HepG2 (cell line): ENCODE measurements at regions not wholly inside any gene's neighbourhood (a gene's known extent, or its start where the extent isn't known, plus 50 kb on each side); places are given as distances from the start of the nearest gene placed in this dataset.

Experiments used
- ATAC-seq: fragments of 200-7000 bp; cut with Tn5 transposase; 3 replicates; pipeline ENCODE4 v1.9.1; 2020; ENCODE audit warnings: mild to moderate bottlenecking, moderate library complexity
- BruUV-seq: library from RNA; stranded (reverse); fragments of 400-500 nt; replicated peaks from 2 replicates; lab custom pipeline; 2021; lab: Mats Ljungman, UMichigan
- CTCF ChIA-PET: fragments of 300-600 bp; formaldehyde crosslinking; extraction: SDS; loops from one replicate; lab custom pipeline; 2021; ENCODE audit warnings: low total read pairs, inconsistent platforms, low intra/inter-chr PET ratio; lab: Yijun Ruan, JAX
- POLR2A ChIA-PET: fragments of 350-600 bp; sonication (Branson Sonifier 250); formaldehyde crosslinking; loops from one replicate; lab custom pipeline; 2020; ENCODE audit warnings: antibody characterized with exemption, inconsistent platforms; lab: Yijun Ruan, JAX
- DNase-seq: peaks from one replicate; pipeline ENCODE4 v3.0.0-alpha.2; 2015; ENCODE audit warnings: low spot score
- FAIRE-seq: peaks from 3 replicates; lab custom pipeline; 2011; peaks lifted over from hg19 to GRCh38; lab: Jason Lieb, UNC
- H2AFZ ChIP-seq: one replicate; pipeline ENCODE4 v1.6.1; 2011; ENCODE audit warnings: low read length, inconsistent platforms
- H3K27ac ChIP-seq: fragments of 300-600 bp; 3 replicates; pipeline ENCODE4 v1.8.0; 2011; ENCODE audit warnings: mixed run types, mild to moderate bottlenecking, mixed read lengths, low read length, inconsistent platforms; ENCODE audit not compliant: insufficient read depth; ENCODE audit errors: extremely low read length
- H3K27me3 ChIP-seq, 2 experiments: fragments of 200-600 bp in 1 of 2; 2 replicates in 1 of 2; 3 replicates in 1 of 2; pipeline versions ENCODE4 v1.6.0 to v1.8.0; 2011; ENCODE audit warnings: low read length in 2 of 2, mild to moderate bottlenecking in 2 of 2, moderate library complexity in 2 of 2, inconsistent platforms in 1 of 2; ENCODE audit not compliant: insufficient read depth in 2 of 2, control insufficient read depth in 1 of 2
- H3K36me3 ChIP-seq, 2 experiments: fragments of 200-600 bp in 1 of 2; replicated peaks in 1 of 2; 2 replicates in 1 of 2; 3 replicates in 1 of 2; pipeline versions ENCODE4 v1.5.1 to v1.8.0; 2011; ENCODE audit warnings: low read length in 2 of 2, inconsistent platforms in 1 of 2; ENCODE audit not compliant: insufficient read depth in 2 of 2, control insufficient read depth in 1 of 2
- H3K4me1 ChIP-seq: 2 replicates; pipeline ENCODE4 v1.5.1; 2012; ENCODE audit warnings: low read length, inconsistent platforms; ENCODE audit not compliant: insufficient read depth
- H3K4me2 ChIP-seq: 2 replicates; pipeline ENCODE4 v1.6.0; 2011; ENCODE audit warnings: low read depth, low read length, inconsistent platforms
- H3K4me3 ChIP-seq, 3 experiments: fragments of 200-600 bp in 1 of 3; sonication (generic), shearing (Covaris generic) in 1 of 3; replicated peaks in 1 of 3; 2 replicates each; pipeline ENCODE4 v1.5.1; 2011 to 2016; ENCODE audit warnings: low read length in 3 of 3, inconsistent platforms in 2 of 3, low read depth in 2 of 3, mild to moderate bottlenecking in 2 of 3, control low read depth in 1 of 3, mixed read lengths in 1 of 3; ENCODE audit not compliant: insufficient read depth in 1 of 3
- H3K79me2 ChIP-seq: one replicate; pipeline ENCODE4 v1.6.1; 2011; ENCODE audit warnings: low read length, inconsistent platforms; ENCODE audit not compliant: insufficient read depth
- H3K9ac ChIP-seq: 2 replicates; pipeline ENCODE4 v1.6.0; 2011; ENCODE audit warnings: mild to moderate bottlenecking, low read depth, low read length, inconsistent platforms; ENCODE audit not compliant: insufficient read depth
- H3K9me3 ChIP-seq: 2 replicates; pipeline ENCODE4 v1.5.1; 2012; ENCODE audit warnings: mild to moderate bottlenecking, low read length
- H4K20me1 ChIP-seq: 2 replicates; pipeline ENCODE4 v1.6.0; 2011; ENCODE audit warnings: inconsistent platforms, mild to moderate bottlenecking, low read length, moderate library complexity; ENCODE audit not compliant: insufficient read depth
- CHCHD3 ChIP-seq: sonication (generic); formaldehyde crosslinking; IDR thresholded peaks from 2 replicates; pipeline ENCODE4 v1.8.0; 2022; ENCODE audit warnings: mild to moderate bottlenecking, missing genetic modification reagents, moderate library complexity
- EEA1 ChIP-seq: sonication (generic); formaldehyde crosslinking; IDR thresholded peaks from 2 replicates; pipeline ENCODE4 v1.5.1; 2020; ENCODE audit warnings: mild to moderate bottlenecking, missing genetic modification reagents, borderline replicate concordance
- MAX ChIP-seq: IDR thresholded peaks from 2 replicates; pipeline ENCODE4 v1.6.1; 2012; ENCODE audit warnings: inconsistent platforms
- SNAPC2 ChIP-seq: sonication (generic); formaldehyde crosslinking; IDR thresholded peaks from 2 replicates; pipeline ENCODE4 v1.8.1; 2022; ENCODE audit warnings: mild to moderate bottlenecking, missing genetic modification reagents
- SP4 ChIP-seq: sonication (generic); formaldehyde crosslinking; IDR thresholded peaks from 2 replicates; pipeline ENCODE4 v1.8.1; 2023; ENCODE audit warnings: mild to moderate bottlenecking, missing genetic modification reagents
- TEAD3 ChIP-seq: optimal IDR thresholded peaks from 2 replicates; pipeline ENCODE3; 2016; ENCODE audit warnings: borderline replicate concordance
- TOPORS ChIP-seq: sonication (generic); formaldehyde crosslinking; IDR thresholded peaks from 2 replicates; pipeline ENCODE4 v1.8.0; 2023; ENCODE audit warnings: mild to moderate bottlenecking, missing genetic modification reagents
- ZBTB44 ChIP-seq: sonication (generic); formaldehyde crosslinking; IDR thresholded peaks from 2 replicates; pipeline ENCODE4 v1.4.0; 2020; ENCODE audit warnings: missing genetic modification reagents
- ZBTB8A ChIP-seq: sonication (generic); formaldehyde crosslinking; IDR thresholded peaks from 2 replicates; pipeline ENCODE4 v1.4.0; 2020; ENCODE audit warnings: mild to moderate bottlenecking, low read depth, missing genetic modification reagents, borderline replicate concordance
- ZC3H13 ChIP-seq: sonication (generic); formaldehyde crosslinking; IDR thresholded peaks from 2 replicates; pipeline ENCODE4 v1.8.1; 2023; ENCODE audit warnings: mild to moderate bottlenecking, missing genetic modification reagents, moderate library complexity
- ZNF460 ChIP-seq: sonication (generic); formaldehyde crosslinking; IDR thresholded peaks from 2 replicates; pipeline ENCODE4 v1.5.1; 2020; ENCODE audit warnings: missing genetic modification reagents, mild to moderate bottlenecking, borderline replicate concordance
- ZNF549 ChIP-seq: sonication (generic); formaldehyde crosslinking; IDR thresholded peaks from 2 replicates; pipeline ENCODE4 v1.5.0; 2020; ENCODE audit warnings: missing genetic modification reagents
- ZNF629 ChIP-seq: sonication (generic); formaldehyde crosslinking; conservative IDR thresholded peaks from 2 replicates; pipeline ENCODE4 v1.5.0; 2020; ENCODE audit warnings: missing genetic modification reagents
- ZNF747 ChIP-seq: sonication (generic); formaldehyde crosslinking; IDR thresholded peaks from 2 replicates; pipeline ENCODE4 v1.8.1; 2023; ENCODE audit warnings: missing genetic modification reagents, mild to moderate bottlenecking, borderline replicate concordance
- WGBS: methylation state at CpG from one replicate; pipeline ENCODE4 v1.1.6; 2017; ENCODE audit warnings: low lambda C conversion rate; 5-methylcytosine and 5-hydroxymethylcytosine counted together
- in situ Hi-C: cut with HindIII; loops from 2 replicates; pipeline ENCODE4 v1.10.0; 2017; ENCODE audit warnings: low pct_unique_long_range_greater_than_20kb; ENCODE audit not compliant: extremely low pct_ligation_motif_present
- intact Hi-C: fragments of 100-400 bp; cut with micrococcal nuclease; formaldehyde crosslinking; loops from one replicate; pipeline ENCODE4 v1.10.0; 2022; ENCODE audit not compliant: unreplicated experiment
- TF ChIP-seq, protein P1 (sequence below), 2 experiments: sonication (generic) in 1 of 2; formaldehyde crosslinking in 1 of 2; IDR thresholded peaks; 2 replicates each; pipeline versions ENCODE4 v1.4.0 to v1.6.1; 2016 to 2020; ENCODE audit warnings: borderline replicate concordance in 1 of 2, low read depth in 1 of 2, mild to moderate bottlenecking in 1 of 2, missing genetic modification reagents in 1 of 2
- TF ChIP-seq, protein P2 (sequence below): fragments of 450-650 bp; IDR thresholded peaks from 2 replicates; pipeline ENCODE4 v1.6.1; 2016

- Histone ChIP-seq H3K9me3 (no peaks in the 10 kb centered on the region), H2AFZ (no peak overlapping the region), H3K4me1 (no peaks in the 10 kb centered on the region), H3K27ac (no peak overlapping the region), H3K79me2 (no peaks in the 10 kb centered on the region), H3K9ac (no peak overlapping the region), H4K20me1 (no peaks in the 10 kb centered on the region), H3K4me3 (no peak overlapping the region), H3K4me2 (no peak overlapping the region), H3K27me3 (no peaks in the 10 kb centered on the region), H3K36me3 (no peaks in the 10 kb centered on the region)
- no peak for DNase-seq
- ChIA-PET CTCF (no interaction called here), POLR2A (no interaction called here)
- BruUV-seq: no TSS peak
- intact Hi-C loops: no loop called here
- no peak for ATAC-seq
- FAIRE-seq: no peak
- WGBS: 0% methylated on average over 4 of the region's 4 CpGs
- in situ Hi-C loops: no loop called here
- TF ChIP-seq, protein P1, sequence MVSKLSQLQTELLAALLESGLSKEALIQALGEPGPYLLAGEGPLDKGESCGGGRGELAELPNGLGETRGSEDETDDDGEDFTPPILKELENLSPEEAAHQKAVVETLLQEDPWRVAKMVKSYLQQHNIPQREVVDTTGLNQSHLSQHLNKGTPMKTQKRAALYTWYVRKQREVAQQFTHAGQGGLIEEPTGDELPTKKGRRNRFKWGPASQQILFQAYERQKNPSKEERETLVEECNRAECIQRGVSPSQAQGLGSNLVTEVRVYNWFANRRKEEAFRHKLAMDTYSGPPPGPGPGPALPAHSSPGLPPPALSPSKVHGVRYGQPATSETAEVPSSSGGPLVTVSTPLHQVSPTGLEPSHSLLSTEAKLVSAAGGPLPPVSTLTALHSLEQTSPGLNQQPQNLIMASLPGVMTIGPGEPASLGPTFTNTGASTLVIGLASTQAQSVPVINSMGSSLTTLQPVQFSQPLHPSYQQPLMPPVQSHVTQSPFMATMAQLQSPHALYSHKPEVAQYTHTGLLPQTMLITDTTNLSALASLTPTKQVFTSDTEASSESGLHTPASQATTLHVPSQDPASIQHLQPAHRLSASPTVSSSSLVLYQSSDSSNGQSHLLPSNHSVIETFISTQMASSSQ (IDR thresholded peaks at IDR 0.05; ENCODE audit: low read depth): no peak
- TF ChIP-seq, protein P1 (CRISPR knock-in tag; IDR thresholded peaks at IDR 0.05; ENCODE audit: borderline replicate concordance): no peak
- TF ChIP-seq, protein P2, sequence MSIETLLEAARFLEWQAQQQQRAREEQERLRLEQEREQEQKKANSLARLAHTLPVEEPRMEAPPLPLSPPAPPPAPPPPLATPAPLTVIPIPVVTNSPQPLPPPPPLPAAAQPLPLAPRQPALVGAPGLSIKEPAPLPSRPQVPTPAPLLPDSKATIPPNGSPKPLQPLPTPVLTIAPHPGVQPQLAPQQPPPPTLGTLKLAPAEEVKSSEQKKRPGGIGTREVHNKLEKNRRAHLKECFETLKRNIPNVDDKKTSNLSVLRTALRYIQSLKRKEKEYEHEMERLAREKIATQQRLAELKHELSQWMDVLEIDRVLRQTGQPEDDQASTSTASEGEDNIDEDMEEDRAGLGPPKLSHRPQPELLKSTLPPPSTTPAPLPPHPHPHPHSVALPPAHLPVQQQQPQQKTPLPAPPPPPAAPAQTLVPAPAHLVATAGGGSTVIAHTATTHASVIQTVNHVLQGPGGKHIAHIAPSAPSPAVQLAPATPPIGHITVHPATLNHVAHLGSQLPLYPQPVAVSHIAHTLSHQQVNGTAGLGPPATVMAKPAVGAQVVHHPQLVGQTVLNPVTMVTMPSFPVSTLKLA: no peak
- TF ChIP-seq MAX (no peak), TEAD3 (CRISPR knock-in tag) (no peak), ZC3H13 (CRISPR knock-in tag) (no peak), TOPORS (CRISPR knock-in tag) (no peak), ZNF629 (CRISPR knock-in tag) (no peak), EEA1 (CRISPR knock-in tag) (no peak), ZBTB8A (no peak), SP4 (CRISPR knock-in tag) (no peak), ZNF460 (CRISPR knock-in tag) (no peak), ZNF549 (no peak), CHCHD3 (no peak), ZBTB44 (no peak), SNAPC2 (no peak), ZNF747 (CRISPR knock-in tag) (no peak)
- TF ChIP-seq, all 625 proteins: peak for 0
Measured at GRCh38 chr9:90538566-90538965, 104.1 kb downstream of the DIRAS2 start.
